IMR-90 (cell line): ENCODE measurements at regions not wholly inside any gene's neighbourhood (a gene's known extent, or its start where the extent isn't known, plus 50 kb on each side); places are given as distances from the start of the nearest gene placed in this dataset.

ENCODE experiments used
- ATAC-seq: fragments of 200-7000 bp; cut with Tn5 transposase; 2 replicates; pipeline ENCODE4 v1.9.1; 2020; ENCODE audit warnings: low read depth, mild to moderate bottlenecking, moderate library complexity
- BruUV-seq: library from RNA; stranded (reverse); fragments of 400-500 nt; replicated peaks from 2 replicates; lab custom pipeline; 2021; lab: Mats Ljungman, UMichigan
- CTCF ChIA-PET: fragments of 300-600 bp; formaldehyde crosslinking; extraction: SDS; loops from one replicate; lab custom pipeline; 2021; ENCODE audit warnings: antibody characterized with exemption; lab: Yijun Ruan, JAX
- POLR2A ChIA-PET: fragments of 300-600 bp; sonication (Branson Sonifier 250); formaldehyde crosslinking; loops from one replicate; lab custom pipeline; 2022; ENCODE audit warnings: antibody characterized with exemption; ENCODE audit not compliant: unreplicated experiment; lab: Charles Lee
- DNase-seq: peaks from one replicate; pipeline ENCODE4 v3.0.0; 2013
- H2AFZ ChIP-seq: replicated peaks from 2 replicates; pipeline ENCODE3; 2013; ENCODE audit warnings: low read length, mild to moderate bottlenecking; ENCODE audit not compliant: poor library complexity
- H2AK5ac ChIP-seq: 2 replicates; pipeline ENCODE4 v1.6.1; 2013; ENCODE audit warnings: low read depth, low read length, inconsistent platforms
- H2AK9ac ChIP-seq: replicated peaks from 2 replicates; pipeline ENCODE3; 2013; ENCODE audit warnings: mild to moderate bottlenecking, low read depth, low read length, moderate library complexity; ENCODE audit not compliant: poor library complexity
- H2BK120ac ChIP-seq: 2 replicates; pipeline ENCODE4 v1.6.1; 2013; ENCODE audit warnings: low read depth, low read length, inconsistent platforms
- H2BK15ac ChIP-seq: 3 replicates; pipeline ENCODE4 v1.6.1; 2013; ENCODE audit warnings: low read depth, low read length, inconsistent platforms
- H2BK20ac ChIP-seq: 2 replicates; pipeline ENCODE4 v1.6.1; 2013; ENCODE audit warnings: low read depth, mild to moderate bottlenecking, inconsistent platforms, low read length, moderate library complexity
- H2BK5ac ChIP-seq: 2 replicates; pipeline ENCODE4 v1.6.1; 2013; ENCODE audit warnings: mild to moderate bottlenecking, low read depth, low read length, inconsistent platforms; ENCODE audit not compliant: poor library complexity, severe bottlenecking
- H3K14ac ChIP-seq: replicated peaks from 2 replicates; pipeline ENCODE4 v1.6.1; 2013; ENCODE audit warnings: low read depth, low read length, inconsistent platforms
- H3K18ac ChIP-seq: 2 replicates; pipeline ENCODE4 v1.6.1; 2013; ENCODE audit warnings: low read depth, low read length, control low read depth
- H3K23ac ChIP-seq: 2 replicates; pipeline ENCODE4 v1.6.1; 2013; ENCODE audit warnings: low read depth, low read length, inconsistent platforms
- H3K27ac ChIP-seq: 2 replicates; pipeline ENCODE4 v1.5.1; 2013; ENCODE audit warnings: mild to moderate bottlenecking, control low read depth, low read length; ENCODE audit not compliant: insufficient read depth
- H3K27me3 ChIP-seq: 2 replicates; pipeline ENCODE4 v1.6.1; 2013; ENCODE audit warnings: low read length; ENCODE audit not compliant: control insufficient read depth, insufficient read depth
- H3K36me3 ChIP-seq: 2 replicates; pipeline ENCODE4 v1.6.1; 2013; ENCODE audit warnings: low read length, mixed read lengths; ENCODE audit not compliant: control insufficient read depth, insufficient read depth
- H3K4ac ChIP-seq: 2 replicates; pipeline ENCODE4 v1.6.1; 2013; ENCODE audit warnings: low read depth, low read length, inconsistent platforms
- H3K4me1 ChIP-seq: 2 replicates; pipeline ENCODE4 v1.6.1; 2013; ENCODE audit warnings: low read length, mixed read lengths; ENCODE audit not compliant: control insufficient read depth, insufficient read depth
- H3K4me2 ChIP-seq: 2 replicates; pipeline ENCODE4 v1.6.1; 2013; ENCODE audit warnings: low read depth, mild to moderate bottlenecking, control low read depth, low read length, moderate library complexity
- H3K4me3 ChIP-seq: 2 replicates; pipeline ENCODE4 v1.5.1; 2013; ENCODE audit warnings: low read depth, mild to moderate bottlenecking, control low read depth, low read length, moderate library complexity; ENCODE audit not compliant: insufficient read depth
- H3K56ac ChIP-seq: 2 replicates; pipeline ENCODE4 v1.6.1; 2013; ENCODE audit warnings: low read length, inconsistent platforms; ENCODE audit not compliant: insufficient read depth; ENCODE audit errors: extremely low read depth
- H3K79me1 ChIP-seq, 2 experiments: 2 replicates each; pipeline ENCODE4 v1.6.1; 2013; ENCODE audit warnings: low read length in 2 of 2, inconsistent platforms in 1 of 2, low read depth in 1 of 2
- H3K9ac ChIP-seq: 2 replicates; pipeline ENCODE4 v1.6.1; 2013; ENCODE audit warnings: low read depth, low read length, control low read depth
- H3K9me1 ChIP-seq: 2 replicates; pipeline ENCODE4 v1.6.1; 2013; ENCODE audit warnings: low read length, inconsistent platforms; ENCODE audit not compliant: insufficient read depth
- H3K9me3 ChIP-seq: 2 replicates; pipeline ENCODE4 v1.6.1; 2013; ENCODE audit warnings: low read length; ENCODE audit not compliant: control insufficient read depth, insufficient read depth
- H4K20me1 ChIP-seq: 2 replicates; pipeline ENCODE4 v1.6.1; 2013; ENCODE audit warnings: low read length, inconsistent platforms; ENCODE audit not compliant: insufficient read depth
- H4K5ac ChIP-seq: 2 replicates; pipeline ENCODE4 v1.6.1; 2013; ENCODE audit warnings: mild to moderate bottlenecking, low read depth, low read length, control low read depth
- H4K8ac ChIP-seq, 2 experiments: 2 replicates each; pipeline ENCODE4 v1.6.1; 2013; ENCODE audit warnings: low read depth in 2 of 2, low read length in 2 of 2, control low read depth in 1 of 2, inconsistent platforms in 1 of 2
- H4K91ac ChIP-seq: 2 replicates; pipeline ENCODE4 v1.6.1; 2013; ENCODE audit warnings: low read depth, low read length, inconsistent platforms; ENCODE audit not compliant: insufficient read depth
- RCOR1 ChIP-seq: IDR thresholded peaks from 2 replicates; pipeline ENCODE4 v1.6.1; 2012; ENCODE audit warnings: mild to moderate bottlenecking, low read length, improper control_type of control experiment; ENCODE audit not compliant: insufficient replicate concordance
- RFX5 ChIP-seq: IDR thresholded peaks from 2 replicates; pipeline ENCODE4 v1.8.0; 2012; ENCODE audit warnings: low read depth, mild to moderate bottlenecking, low read length, moderate library complexity
- dilution Hi-C: fragments of 300-500 bp; cut with HindIII; formaldehyde crosslinking; loops from one replicate; pipeline ENCODE4 v1.14.3; 2018; ENCODE audit warnings: low sequenced_read_pairs; ENCODE audit not compliant: unreplicated experiment
- in situ Hi-C: fragments of 300-500 bp; cut with MboI; formaldehyde crosslinking; loops from 3 replicates; pipeline ENCODE4 v1.14.3; 2019; ENCODE audit warnings: low sequenced_read_pairs, inconsistent platforms, mixed read lengths
- intact Hi-C: fragments of 100-400 bp; cut with micrococcal nuclease; formaldehyde crosslinking; loops from 2 replicates; pipeline ENCODE4 v1.10.0; 2022

DNA sequence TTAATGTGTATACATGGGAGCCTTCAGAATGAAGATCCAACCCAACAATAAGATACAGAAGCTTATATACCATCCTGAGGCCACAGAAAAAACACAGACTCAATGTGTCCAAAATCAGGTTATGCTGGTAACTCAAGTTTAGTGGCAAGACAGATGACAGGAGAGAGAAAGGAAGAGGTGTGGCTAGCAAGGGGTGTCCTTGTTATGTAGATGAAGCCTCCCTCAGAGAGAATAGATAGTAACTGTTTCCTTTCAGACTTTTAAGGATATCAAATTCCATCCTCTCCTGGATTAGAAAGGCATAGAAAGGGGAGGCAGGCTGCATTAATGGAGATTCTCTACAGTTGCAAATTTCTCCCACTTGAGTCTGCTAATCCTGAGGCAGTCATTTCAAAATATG lies 447.4 kb downstream of the GABRB3 start:
- CTCF ChIA-PET: no interaction called here
- TF ChIP-seq RCOR1: no peak
- TF ChIP-seq RFX5: no peak
- dilution Hi-C loops: no loop called here
- Histone ChIP-seq H2AK5ac (no peak overlapping the region), H3K18ac (no peak overlapping the region), H3K4me2 (no peak overlapping the region), H4K91ac (no peak overlapping the region), H3K56ac (no peak overlapping the region), H3K4me1 (no peaks in the 10 kb centered on the region), H4K5ac (no peak overlapping the region), H3K23ac (no peak overlapping the region), H3K36me3 (no peaks in the 10 kb centered on the region), H3K27ac (no peak overlapping the region), H2AK9ac (no peak overlapping the region), H3K14ac (no peak overlapping the region), H3K9ac (no peak overlapping the region), H4K20me1 (no peaks in the 10 kb centered on the region), H3K4me3 (no peak overlapping the region), H2BK120ac (no peak overlapping the region), H3K9me3 (peaks cover 16% of the 10 kb centered on the region), H3K9me1 (no peaks in the 10 kb centered on the region), H3K4ac (no peak overlapping the region), H2BK15ac (no peak overlapping the region), H3K27me3 (no peaks in the 10 kb centered on the region), H2BK20ac (no peak overlapping the region), H4K8ac (no peak overlapping the region), H2BK5ac (no peak overlapping the region), H2AFZ (no peak overlapping the region), H3K79me1 (no peaks in the 10 kb centered on the region)
- no peak for DNase-seq
- BruUV-seq: no TSS peak
- POLR2A ChIA-PET: no interaction called here
- in situ Hi-C loops: loop anchor here (25.0 kb wide), 2 partner anchors 437 to 1113 kb away; partner anchors contain the start of gene GABRB3
- ATAC-seq: no peak
- intact Hi-C loops: no loop called here
